GM18858 (cell line): ENCODE measurements at regions not wholly inside any gene's neighbourhood (a gene's known extent, or its start where the extent isn't known, plus 50 kb on each side); places are given as distances from the start of the nearest gene placed in this dataset.
"Not testable (repeated sequence)": the region's sequence is repeated elsewhere in the genome, so short reads cannot be mapped to it uniquely, and the experiment has no call there.

Source experiments
- ATAC-seq: cut with Tn5 transposase; IDR thresholded peaks from one replicate; pipeline ENCODE4 v1.9.1; 2021; ENCODE audit not compliant: unreplicated experiment

- ATAC-seq: no peak
Measured at GRCh38 chr10:109732254-109732965, 190.9 kb downstream of the XPNPEP1 start.

GRCh38 chr10:109729895-109730294 lies 193.4 kb downstream of the XPNPEP1 start:
- ATAC-seq: not testable (repeated sequence)

- no peak for ATAC-seq
Measured at GRCh38 chr10:109727436-109727835, 195.9 kb downstream of the XPNPEP1 start.

GRCh38 chr10:109726473-109726872 lies 196.8 kb downstream of the XPNPEP1 start:
- no peak for ATAC-seq

GRCh38 chr10:109723305-109723704 lies 200.0 kb downstream of the XPNPEP1 start:
- ATAC-seq: no peak

- no peak for ATAC-seq
Measured at GRCh38 chr10:109721453-109722064, 201.8 kb downstream of the XPNPEP1 start.

- ATAC-seq: no peak
Measured at GRCh38 chr10:109706026-109706560, 217.2 kb downstream of the XPNPEP1 start.

GRCh38 chr10:109701633-109702215 lies 221.6 kb downstream of the XPNPEP1 start:
- ATAC-seq: no peak

- no peak for ATAC-seq
Measured at GRCh38 chr10:109698882-109699664, 224.2 kb downstream of the XPNPEP1 start.

GRCh38 chr10:109698086-109698485 lies 225.2 kb downstream of the XPNPEP1 start:
- ATAC-seq: no peak

- ATAC-seq: no peak
Measured at GRCh38 chr10:109696981-109697775, 226.1 kb downstream of the XPNPEP1 start.

GRCh38 chr10:109696462-109696861 lies 226.8 kb downstream of the XPNPEP1 start:
- no peak for ATAC-seq

GRCh38 chr10:109695988-109696387 lies 227.3 kb downstream of the XPNPEP1 start:
- ATAC-seq: no peak

- no peak for ATAC-seq
Measured at GRCh38 chr10:109689785-109690184, 233.5 kb downstream of the XPNPEP1 start.

GRCh38 chr10:109679478-109679877 lies 243.8 kb downstream of the XPNPEP1 start:
- no peak for ATAC-seq

- no peak for ATAC-seq
Measured at GRCh38 chr10:109678857-109679256, 244.5 kb downstream of the XPNPEP1 start.

GRCh38 chr10:109676703-109677102 lies 246.6 kb downstream of the XPNPEP1 start:
- no peak for ATAC-seq

GRCh38 chr10:109668703-109669102 lies 254.6 kb downstream of the XPNPEP1 start:
- no peak for ATAC-seq

- no peak for ATAC-seq
Measured at GRCh38 chr10:109668154-109668665, 255.1 kb downstream of the XPNPEP1 start.

- no peak for ATAC-seq
Measured at GRCh38 chr10:109665321-109665720, 258.0 kb downstream of the XPNPEP1 start.
